Brain microvascular endothelial cell (primary cell): ENCODE measurements at regions not wholly inside any gene's neighbourhood (a gene's known extent, or its start where the extent isn't known, plus 50 kb on each side); places are given as distances from the start of the nearest gene placed in this dataset.

ENCODE experiments used
- DNase-seq: peaks from one replicate; pipeline ENCODE4 v3.0.0-alpha.2; 2020
- H3K27ac ChIP-seq: fragments of 250-450 bp; sonication (Bioruptor Pico); 2 replicates; pipeline ENCODE4 v1.5.1; 2020; ENCODE audit warnings: mild to moderate bottlenecking, moderate library complexity
- H3K27me3 ChIP-seq: fragments of 250-450 bp; sonication (Bioruptor Pico); replicated peaks from 2 replicates; pipeline ENCODE4 v1.5.1; 2020; ENCODE audit warnings: mild to moderate bottlenecking
- H3K36me3 ChIP-seq: fragments of 250-450 bp; sonication (Bioruptor Pico); replicated peaks from 2 replicates; pipeline ENCODE4 v1.5.1; 2020; ENCODE audit warnings: mild to moderate bottlenecking
- H3K4me3 ChIP-seq: 2 replicates; pipeline ENCODE4 v1.5.1; 2011; ENCODE audit warnings: low read depth, mild to moderate bottlenecking, control low read depth, low read length, moderate library complexity
- in situ Hi-C: cut with HindIII; loops from 2 replicates; pipeline ENCODE4 v1.10.0; 2017; ENCODE audit warnings: low sequenced_read_pairs, low pct_ligation_motif_present
- TF ChIP-seq, protein P1 (sequence below): IDR thresholded peaks from 2 replicates; pipeline ENCODE4 v1.5.1; 2011; ENCODE audit warnings: low read depth, mild to moderate bottlenecking, moderate library complexity, low read length, control low read depth, inconsistent platforms; ENCODE audit errors: missing control alignments

DNA sequence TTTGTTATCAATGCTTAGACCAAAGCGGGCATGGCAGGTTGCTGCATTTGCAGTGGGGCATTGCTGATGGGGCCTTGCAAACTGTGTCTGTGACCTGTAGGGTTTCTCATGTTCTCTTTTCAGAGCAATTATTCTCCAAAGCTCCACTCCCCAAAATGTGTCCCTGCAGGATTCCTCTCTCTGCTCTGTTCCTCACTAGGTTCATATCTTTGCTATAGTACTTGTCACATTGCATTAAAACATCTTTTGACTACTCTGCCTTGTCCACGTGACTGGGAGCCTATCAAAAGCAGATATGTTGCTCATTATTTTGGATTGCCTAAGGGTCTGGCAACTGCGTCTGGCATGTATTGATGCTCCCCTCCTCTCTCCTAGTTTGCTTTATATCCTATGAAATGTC is 177.7 kb upstream of the MID1 start:
- H3K27ac ChIP-seq: no peak overlapping the region
- no peak for DNase-seq
- TF ChIP-seq, protein P1, sequence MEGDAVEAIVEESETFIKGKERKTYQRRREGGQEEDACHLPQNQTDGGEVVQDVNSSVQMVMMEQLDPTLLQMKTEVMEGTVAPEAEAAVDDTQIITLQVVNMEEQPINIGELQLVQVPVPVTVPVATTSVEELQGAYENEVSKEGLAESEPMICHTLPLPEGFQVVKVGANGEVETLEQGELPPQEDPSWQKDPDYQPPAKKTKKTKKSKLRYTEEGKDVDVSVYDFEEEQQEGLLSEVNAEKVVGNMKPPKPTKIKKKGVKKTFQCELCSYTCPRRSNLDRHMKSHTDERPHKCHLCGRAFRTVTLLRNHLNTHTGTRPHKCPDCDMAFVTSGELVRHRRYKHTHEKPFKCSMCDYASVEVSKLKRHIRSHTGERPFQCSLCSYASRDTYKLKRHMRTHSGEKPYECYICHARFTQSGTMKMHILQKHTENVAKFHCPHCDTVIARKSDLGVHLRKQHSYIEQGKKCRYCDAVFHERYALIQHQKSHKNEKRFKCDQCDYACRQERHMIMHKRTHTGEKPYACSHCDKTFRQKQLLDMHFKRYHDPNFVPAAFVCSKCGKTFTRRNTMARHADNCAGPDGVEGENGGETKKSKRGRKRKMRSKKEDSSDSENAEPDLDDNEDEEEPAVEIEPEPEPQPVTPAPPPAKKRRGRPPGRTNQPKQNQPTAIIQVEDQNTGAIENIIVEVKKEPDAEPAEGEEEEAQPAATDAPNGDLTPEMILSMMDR: no peak
- no peaks in the 10 kb centered on the region for H3K36me3 ChIP-seq
- H3K4me3 ChIP-seq: no peak overlapping the region
- no peaks in the 10 kb centered on the region for H3K27me3 ChIP-seq
- in situ Hi-C loops: no loop called here

DNA sequence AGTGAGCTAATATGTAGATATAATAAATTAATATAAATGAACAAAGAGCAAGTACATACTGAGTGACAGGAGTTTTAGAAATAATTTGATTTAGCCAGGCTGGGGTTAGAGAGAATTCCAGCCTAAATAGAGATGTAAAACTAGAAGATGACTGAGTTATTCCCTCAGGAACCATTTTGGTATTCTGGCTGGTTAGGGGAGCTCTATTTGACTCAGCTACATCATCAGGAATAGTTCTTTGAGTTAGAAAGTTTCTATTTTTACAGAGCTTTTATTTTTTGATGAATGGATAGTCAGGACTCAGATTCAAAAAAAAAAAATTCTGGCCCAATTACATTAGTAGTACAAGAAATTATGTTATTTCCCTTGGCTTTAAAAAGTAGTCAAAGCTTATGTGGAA is 180.4 kb upstream of the MID1 start:
- Histone ChIP-seq H3K36me3 (no peaks in the 10 kb centered on the region), H3K27ac (no peak overlapping the region), H3K4me3 (no peak overlapping the region), H3K27me3 (no peaks in the 10 kb centered on the region)
- TF ChIP-seq, protein P1: no peak
- DNase-seq: no peak
- in situ Hi-C loops: no loop called here

DNA sequence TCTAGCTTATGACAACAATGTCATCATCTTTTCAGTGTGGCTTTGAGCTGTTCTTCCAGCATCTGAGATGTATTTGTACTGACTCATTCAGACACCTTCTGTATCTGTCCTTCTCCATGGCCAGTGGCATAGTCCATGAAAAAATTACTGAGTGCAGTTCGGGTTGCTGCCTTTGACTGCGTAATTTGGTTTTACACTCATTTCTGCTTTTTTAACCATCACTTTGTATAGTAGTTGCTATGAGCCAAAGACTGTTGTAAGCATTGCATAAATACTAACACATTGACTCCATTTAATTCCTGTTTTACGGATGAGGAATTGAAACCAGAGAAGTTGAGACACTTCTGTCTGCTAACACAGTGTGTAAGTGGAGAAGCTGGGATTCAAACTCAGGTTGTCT is 190.7 kb upstream of the MID1 start:
- in situ Hi-C loops: no loop called here
- Histone ChIP-seq H3K36me3 (no peaks in the 10 kb centered on the region), H3K4me3 (no peak overlapping the region), H3K27ac (no peak overlapping the region), H3K27me3 (no peaks in the 10 kb centered on the region)
- no peak for DNase-seq
- TF ChIP-seq, protein P1: no peak

DNA sequence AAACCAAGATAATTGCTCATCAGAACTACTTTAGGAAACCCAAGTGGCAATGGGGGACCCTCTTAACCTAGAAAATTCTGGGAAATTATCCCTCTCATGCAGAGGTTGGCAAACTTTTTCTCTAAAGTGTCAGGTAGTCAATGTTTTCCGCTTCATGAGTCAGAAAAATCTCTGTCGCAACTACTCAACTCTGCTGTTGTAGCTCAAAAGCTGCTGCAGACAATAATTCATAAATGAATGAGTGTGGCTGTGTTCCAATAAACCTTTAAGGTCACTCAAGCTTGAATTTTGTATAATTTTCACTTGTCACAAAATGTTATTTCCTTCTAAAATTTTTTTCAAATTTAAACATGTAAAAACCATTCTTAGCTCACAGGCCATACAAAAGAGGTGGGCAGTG is 193.4 kb upstream of the MID1 start:
- no peak overlapping the region for H3K4me3 ChIP-seq
- DNase-seq: no peak
- H3K36me3 ChIP-seq: no peaks in the 10 kb centered on the region
- in situ Hi-C loops: no loop called here
- no peaks in the 10 kb centered on the region for H3K27me3 ChIP-seq
- H3K27ac ChIP-seq: no peak overlapping the region
- TF ChIP-seq, protein P1: no peak

DNA sequence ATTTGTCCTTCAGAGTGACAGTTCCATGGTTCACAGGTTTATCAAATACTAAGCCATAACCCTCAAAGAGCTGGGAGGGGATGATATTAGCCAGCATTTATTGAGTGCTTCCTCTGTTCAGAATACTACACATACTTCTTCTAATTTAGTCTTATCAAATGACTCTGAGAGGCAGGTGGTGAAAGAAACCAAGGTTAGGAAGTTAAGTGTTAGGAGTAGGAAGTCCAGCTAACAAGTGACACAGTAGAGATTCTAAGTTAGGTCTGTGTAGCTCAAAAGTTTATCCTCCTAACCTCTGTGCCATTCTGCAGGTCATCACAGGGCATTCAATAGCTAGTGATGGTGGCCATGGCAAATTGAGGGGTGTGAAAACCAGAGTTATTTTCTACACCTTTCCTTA is 198.3 kb upstream of the MID1 start:
- in situ Hi-C loops: no loop called here
- TF ChIP-seq, protein P1: no peak
- Histone ChIP-seq H3K4me3 (no peak overlapping the region), H3K27ac (no peak overlapping the region), H3K27me3 (no peaks in the 10 kb centered on the region), H3K36me3 (no peaks in the 10 kb centered on the region)
- no peak for DNase-seq

DNA sequence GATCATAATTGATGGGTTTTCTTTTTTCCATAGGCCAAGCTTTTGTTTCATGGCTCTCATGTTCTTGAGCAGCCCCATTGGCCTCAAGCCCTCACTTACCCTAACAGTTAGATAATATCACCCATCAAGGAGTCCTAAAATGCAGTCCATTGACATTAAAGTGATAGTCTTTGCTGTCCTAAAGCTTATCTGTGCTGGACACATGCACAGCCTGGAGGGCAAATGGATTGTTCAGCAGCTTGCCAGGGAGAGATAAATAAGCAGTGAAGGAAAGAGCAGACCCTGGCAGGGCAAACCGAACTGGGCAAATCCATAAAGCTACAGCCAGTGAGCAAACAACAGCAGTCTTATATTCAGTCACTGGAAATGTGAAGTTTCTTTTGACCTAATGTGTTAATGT is 199.6 kb upstream of the MID1 start:
- in situ Hi-C loops: no loop called here
- H3K36me3 ChIP-seq: no peaks in the 10 kb centered on the region
- no peaks in the 10 kb centered on the region for H3K27me3 ChIP-seq
- no peak overlapping the region for H3K4me3 ChIP-seq
- TF ChIP-seq, protein P1: no peak
- no peak overlapping the region for H3K27ac ChIP-seq
- DNase-seq: no peak
